Karpas-422 (cell line): ENCODE measurements at regions not wholly inside any gene's neighbourhood (a gene's known extent, or its start where the extent isn't known, plus 50 kb on each side); places are given as distances from the start of the nearest gene placed in this dataset.
A peak's percentile ranks its signal among the peaks of the same experiment; 100 is the strongest.

Experiments
- DNase-seq: peaks from one replicate; pipeline ENCODE4 v3.0.0-alpha.2; 2015
- H2AFZ ChIP-seq: fragments of 200-600 bp; sonication (generic); 2 replicates; pipeline ENCODE4 v1.6.1; 2014; ENCODE audit warnings: antibody characterized with exemption, low read length, mixed read lengths
- H3K27ac ChIP-seq: fragments of 200-600 bp; sonication (generic); 2 replicates; pipeline ENCODE4 v1.5.1; 2014; ENCODE audit warnings: mild to moderate bottlenecking, low read length, moderate library complexity
- H3K27me3 ChIP-seq: fragments of 200-600 bp; sonication (generic); 2 replicates; pipeline ENCODE4 v1.6.1; 2014; ENCODE audit warnings: low read length, mixed read lengths
- H3K36me3 ChIP-seq: fragments of 200-600 bp; sonication (generic); 2 replicates; pipeline ENCODE4 v1.6.1; 2014; ENCODE audit warnings: low read length, mixed read lengths; ENCODE audit not compliant: insufficient read depth
- H3K4me1 ChIP-seq: fragments of 200-600 bp; sonication (generic); 2 replicates; pipeline ENCODE4 v1.6.1; 2014; ENCODE audit warnings: mild to moderate bottlenecking, low read length, mixed read lengths
- H3K4me2 ChIP-seq: fragments of 200-600 bp; sonication (generic); 2 replicates; pipeline ENCODE4 v1.6.1; 2014; ENCODE audit warnings: low read length, low read depth, mild to moderate bottlenecking; ENCODE audit not compliant: poor library complexity, severe bottlenecking
- H3K4me3 ChIP-seq: fragments of 200-600 bp; sonication (generic); 2 replicates; pipeline ENCODE4 v1.5.1; 2014; ENCODE audit warnings: mild to moderate bottlenecking, antibody characterized with exemption, low read length, mixed read lengths
- H3K79me2 ChIP-seq: fragments of 200-600 bp; sonication (generic); 2 replicates; pipeline ENCODE4 v1.6.1; 2014; ENCODE audit warnings: mild to moderate bottlenecking, low read length, mixed read lengths
- H3K9ac ChIP-seq: fragments of 200-600 bp; sonication (generic); 2 replicates; pipeline ENCODE4 v1.6.0; 2014; ENCODE audit warnings: low read length
- H3K9me2 ChIP-seq: fragments of 200-600 bp; sonication (generic), shearing (Covaris generic); replicated peaks from 2 replicates; pipeline ENCODE4 v1.6.0; 2014; ENCODE audit warnings: mild to moderate bottlenecking, low read length, moderate library complexity; ENCODE audit not compliant: insufficient read depth
- H3K9me3 ChIP-seq: fragments of 300-700, 200-600 bp; sonication (generic); 2 replicates; pipeline ENCODE4 v1.6.1; 2014; ENCODE audit warnings: low read length, mixed read lengths
- H4K20me1 ChIP-seq: fragments of 200-600 bp; sonication (generic); 2 replicates; pipeline ENCODE4 v1.6.1; 2014; ENCODE audit warnings: mild to moderate bottlenecking, antibody characterized with exemption, low read length, low read depth; ENCODE audit not compliant: insufficient read depth

DNA sequence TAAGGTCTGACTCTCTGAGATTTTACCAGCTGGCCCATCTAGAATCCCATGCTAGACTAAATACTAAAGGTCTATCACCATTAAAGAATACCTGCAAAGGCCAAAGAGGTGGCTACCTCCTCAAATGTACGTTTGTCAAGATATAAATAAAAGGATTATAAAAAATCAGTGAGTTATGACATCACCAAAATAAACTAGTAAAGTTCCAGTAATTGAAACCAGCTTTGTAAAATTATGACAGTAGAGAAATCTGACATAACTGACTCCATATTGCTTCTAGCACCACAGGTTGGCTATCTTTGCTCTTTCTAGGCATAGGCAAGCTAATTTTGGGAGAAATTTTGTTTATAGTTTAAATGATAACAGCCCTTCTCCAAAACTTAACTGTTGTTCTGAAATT is 536.3 kb downstream of the TFAP2A start:
- Histone ChIP-seq H3K9me3 (peaks cover 5% of the 10 kb centered on the region; the same call in 1 of the 2 replicates), H2AFZ (no peak overlapping the region), H3K4me2 (no peak overlapping the region), H3K9me2 (no peaks in the 10 kb centered on the region), H3K36me3 (no peaks in the 10 kb centered on the region), H3K27ac (no peak overlapping the region), H3K4me3 (no peak overlapping the region), H3K4me1 (no peaks in the 10 kb centered on the region), H3K27me3 (no peaks in the 10 kb centered on the region), H3K79me2 (no peaks in the 10 kb centered on the region), H3K9ac (no peak overlapping the region), H4K20me1 (no peaks in the 10 kb centered on the region)
- DNase-seq, result no peak

DNA sequence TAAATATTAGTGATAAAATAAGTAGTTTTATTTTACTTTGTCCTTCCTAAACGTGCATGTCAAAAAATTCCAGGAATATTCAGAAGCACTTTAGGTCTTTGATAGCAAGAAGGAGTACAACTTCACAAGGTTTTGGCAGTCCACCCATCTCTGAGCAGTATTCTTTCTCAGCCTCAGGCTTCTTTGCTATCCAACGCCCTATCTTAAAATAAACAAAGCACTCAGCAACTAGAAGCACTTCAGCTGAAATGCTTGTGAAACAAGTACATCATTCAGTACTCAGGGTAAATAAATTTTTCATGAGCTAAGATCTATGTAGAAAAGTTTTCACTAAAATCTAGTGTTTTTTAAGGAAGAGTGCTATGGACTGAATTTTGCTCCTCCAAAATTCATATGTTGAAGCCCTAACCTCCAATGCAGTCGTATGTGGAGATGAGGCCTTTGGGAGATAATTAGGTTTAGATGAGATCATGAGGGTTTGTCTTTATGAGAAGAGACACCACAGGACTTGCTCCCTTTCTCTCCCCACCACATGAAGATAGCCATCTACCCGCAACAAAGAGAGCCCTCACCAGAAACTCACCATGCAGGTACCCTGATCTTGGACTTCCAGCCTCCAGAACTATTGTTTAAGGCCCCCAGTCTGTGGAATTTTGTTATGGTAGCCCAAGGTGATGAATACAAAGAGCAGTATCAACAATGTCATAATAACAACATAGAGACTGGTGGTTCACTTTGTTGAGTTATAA is 539.1 kb downstream of the TFAP2A start:
- Histone ChIP-seq H3K9me2 (no peaks in the 10 kb centered on the region), H3K36me3 (no peaks in the 10 kb centered on the region), H3K4me2 (no peak overlapping the region), H3K27me3 (no peaks in the 10 kb centered on the region), H2AFZ (no peak overlapping the region), H3K79me2 (no peaks in the 10 kb centered on the region), H3K27ac (no peak overlapping the region), H3K4me3 (no peak overlapping the region), H4K20me1 (no peaks in the 10 kb centered on the region), H3K9ac (no peak overlapping the region), H3K9me3 (peaks cover 5% of the 10 kb centered on the region; the same call in 1 of the 2 replicates), H3K4me1 (no peaks in the 10 kb centered on the region)
- no peak for DNase-seq

DNA sequence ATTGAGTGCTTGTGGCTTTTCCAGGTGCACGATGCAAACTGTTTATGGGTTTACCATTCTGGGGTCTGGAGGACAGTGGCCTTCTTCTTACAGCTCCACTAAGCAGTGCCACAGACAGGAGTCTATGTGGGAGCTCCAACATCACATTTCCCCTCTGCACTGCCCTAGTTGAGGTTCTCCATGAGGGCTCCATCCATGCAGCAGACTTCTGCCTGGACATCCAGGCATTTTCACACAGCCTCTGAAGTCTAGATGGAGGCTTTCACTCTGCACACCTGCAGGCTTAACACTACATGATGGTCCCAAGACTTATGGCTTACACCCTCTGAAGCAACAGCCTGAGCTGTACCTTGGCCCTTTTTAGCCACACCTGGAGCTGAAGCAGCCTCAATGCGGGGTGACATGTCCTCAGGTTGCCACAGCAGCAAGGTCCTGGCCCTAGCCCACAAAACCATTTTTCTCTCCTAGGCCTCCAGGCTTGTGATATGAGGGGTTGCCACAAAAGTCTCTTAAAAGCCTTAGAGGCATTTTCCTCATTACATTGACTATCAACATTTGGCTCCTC is 552.2 kb downstream of the TFAP2A start:
- H4K20me1 ChIP-seq, result no peaks in the 10 kb centered on the region
- H3K27me3 ChIP-seq, result no peaks in the 10 kb centered on the region
- H3K9me3 ChIP-seq, result peaks cover 9% of the 10 kb centered on the region
- H3K9me2 ChIP-seq, result no peaks in the 10 kb centered on the region
- no peak overlapping the region for H2AFZ ChIP-seq
- H3K27ac ChIP-seq, result no peak overlapping the region
- H3K4me3 ChIP-seq, result no peak overlapping the region
- H3K4me1 ChIP-seq, result no peaks in the 10 kb centered on the region
- no peak for DNase-seq
- H3K9ac ChIP-seq, result no peak overlapping the region
- H3K36me3 ChIP-seq, result no peaks in the 10 kb centered on the region
- H3K4me2 ChIP-seq, result no peak overlapping the region
- H3K79me2 ChIP-seq, result no peaks in the 10 kb centered on the region

DNA sequence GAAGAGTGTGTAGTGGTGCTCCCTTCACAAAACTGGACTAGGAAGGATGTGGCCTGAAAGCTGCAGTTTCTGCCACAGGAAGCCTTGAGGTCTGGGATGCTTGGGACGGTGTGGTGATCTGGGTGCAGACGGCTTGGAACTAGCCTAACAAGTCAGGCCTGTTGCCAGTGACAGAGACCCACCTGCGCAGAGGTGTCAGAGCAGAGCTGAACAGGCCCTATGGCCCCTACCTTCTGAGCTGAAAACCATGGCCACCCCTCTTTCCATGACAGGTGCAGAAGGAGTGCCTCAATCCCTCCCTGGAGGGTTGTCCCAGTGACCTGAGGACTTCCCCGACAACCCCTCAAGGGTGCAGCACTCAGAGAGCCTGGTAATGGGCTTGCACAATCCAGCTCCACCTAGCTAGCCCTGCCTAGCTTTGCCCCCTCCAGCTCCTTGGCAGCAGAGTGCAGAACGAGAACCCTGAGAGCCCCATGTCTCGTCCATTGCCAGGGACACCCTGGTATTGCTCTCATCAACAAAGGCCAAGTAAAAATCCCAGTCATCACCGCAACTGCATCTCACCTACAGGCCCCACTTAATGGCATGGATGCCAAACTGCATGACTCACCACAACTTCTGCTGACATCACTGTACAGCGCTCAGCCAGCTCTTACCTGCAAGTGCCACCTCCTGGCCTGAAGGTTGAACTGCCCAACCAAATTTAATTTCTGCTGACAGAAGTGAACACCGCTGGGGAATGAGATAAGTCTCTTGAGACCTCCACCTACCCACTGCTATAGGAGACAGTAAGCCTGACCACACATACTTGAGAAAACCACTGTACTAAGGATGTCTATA is 563.1 kb downstream of the TFAP2A start:
- Histone ChIP-seq H4K20me1 (no peaks in the 10 kb centered on the region), H3K36me3 (no peaks in the 10 kb centered on the region), H3K4me3 (no peak overlapping the region), H3K4me2 (no peak overlapping the region), H3K4me1 (no peaks in the 10 kb centered on the region), H3K79me2 (no peaks in the 10 kb centered on the region), H3K9me3 (peaks cover 42% of the 10 kb centered on the region), H3K27ac (no peak overlapping the region), H3K9me2 (no peaks in the 10 kb centered on the region), H3K9ac (no peak overlapping the region), H2AFZ (no peak overlapping the region), H3K27me3 (no peaks in the 10 kb centered on the region)
- DNase-seq, result peak; percentile 42

DNA sequence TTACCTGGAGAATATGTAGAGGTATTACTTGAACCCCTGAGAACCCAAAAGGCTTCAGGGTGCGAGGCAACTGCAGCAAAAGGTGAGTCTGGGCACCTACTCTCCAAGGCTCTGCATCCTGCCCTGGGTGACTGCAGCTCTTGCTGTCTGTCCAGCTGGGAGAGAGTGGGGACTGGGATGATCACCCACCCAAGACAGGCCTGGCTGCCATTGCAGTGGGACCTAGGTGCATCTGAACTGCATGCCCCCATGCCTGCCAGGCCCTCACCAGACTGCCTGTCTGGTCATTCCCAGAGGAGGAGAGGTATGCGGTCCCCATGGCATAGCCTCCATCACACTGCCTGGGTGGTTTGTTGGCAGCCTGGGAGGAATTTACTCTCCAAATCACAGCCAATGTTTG is 563.9 kb downstream of the TFAP2A start:
- Histone ChIP-seq H3K27ac (no peak overlapping the region), H3K4me3 (no peak overlapping the region), H3K9me2 (no peaks in the 10 kb centered on the region), H3K36me3 (no peaks in the 10 kb centered on the region), H4K20me1 (no peaks in the 10 kb centered on the region), H3K4me1 (no peaks in the 10 kb centered on the region), H3K4me2 (no peak overlapping the region), H2AFZ (no peak overlapping the region), H3K27me3 (no peaks in the 10 kb centered on the region), H3K79me2 (no peaks in the 10 kb centered on the region), H3K9me3 (peaks cover 42% of the 10 kb centered on the region), H3K9ac (no peak overlapping the region)
- no peak for DNase-seq

DNA sequence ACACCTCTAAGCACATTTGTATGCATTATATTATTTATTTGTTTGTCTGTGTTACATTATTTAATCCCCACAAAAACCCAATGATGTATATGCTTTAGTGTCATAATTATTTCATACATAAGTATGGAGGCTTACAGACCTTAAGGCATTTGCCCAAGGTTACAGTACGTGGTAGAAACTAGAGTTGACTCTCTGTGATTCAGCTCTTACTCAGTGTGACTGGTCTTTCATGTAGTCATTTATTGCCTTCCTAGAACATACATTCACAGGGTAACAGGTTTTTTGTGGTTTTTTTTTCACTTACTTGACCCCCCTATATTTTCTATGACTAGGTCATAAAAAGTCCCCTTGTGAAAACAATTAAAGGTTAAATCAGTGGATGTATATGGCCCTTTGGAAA is 566.8 kb downstream of the TFAP2A start:
- H3K79me2 ChIP-seq, result no peaks in the 10 kb centered on the region
- H3K9ac ChIP-seq, result no peak overlapping the region
- no peak overlapping the region for H3K27ac ChIP-seq
- H3K4me3 ChIP-seq, result no peak overlapping the region
- no peaks in the 10 kb centered on the region for H3K9me2 ChIP-seq
- H3K4me2 ChIP-seq, result no peak overlapping the region
- H3K4me1 ChIP-seq, result no peaks in the 10 kb centered on the region
- no peaks in the 10 kb centered on the region for H4K20me1 ChIP-seq
- H2AFZ ChIP-seq, result no peak overlapping the region
- H3K9me3 ChIP-seq, result peaks cover 21% of the 10 kb centered on the region
- H3K36me3 ChIP-seq, result no peaks in the 10 kb centered on the region
- DNase-seq, result no peak
- no peaks in the 10 kb centered on the region for H3K27me3 ChIP-seq

DNA sequence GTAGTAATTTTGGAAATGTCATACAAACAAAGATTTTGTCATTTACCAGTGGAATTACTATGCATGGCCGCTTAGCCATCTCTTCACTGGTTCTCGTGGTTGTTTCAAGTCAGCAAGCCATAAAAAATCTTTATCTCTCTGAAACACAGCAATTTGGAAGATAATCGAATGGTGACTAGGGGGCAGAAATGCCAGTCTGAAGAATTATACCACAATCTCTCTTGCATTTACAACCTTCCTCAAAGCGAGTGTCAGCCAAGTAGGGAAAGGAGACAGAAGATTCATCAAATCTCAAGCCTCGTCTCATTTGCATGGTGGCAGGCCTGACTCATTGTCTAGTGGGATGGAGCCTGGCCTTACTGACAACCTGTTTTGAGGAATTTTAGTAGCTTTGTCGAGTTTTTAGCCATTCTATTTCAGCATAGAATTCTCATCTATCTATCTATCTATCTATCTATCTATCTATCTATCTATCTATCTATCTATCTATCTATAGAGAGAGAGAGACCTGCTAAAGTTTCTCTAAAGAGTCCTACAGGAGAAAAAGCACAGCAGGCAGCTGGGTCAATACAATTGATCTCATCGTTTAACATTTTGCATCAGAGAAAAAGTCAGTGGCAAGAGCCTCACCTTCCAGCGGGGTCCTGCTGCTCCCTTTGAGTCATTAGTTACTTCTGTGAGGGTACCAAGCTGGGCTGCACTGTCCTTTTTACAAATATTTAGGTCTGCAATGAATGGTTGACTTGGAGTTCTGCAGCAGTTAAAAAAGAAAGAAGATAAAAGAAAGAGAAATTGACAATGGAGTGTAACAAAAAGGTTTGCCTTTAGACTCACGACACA is 572.8 kb downstream of the TFAP2A start:
- Histone ChIP-seq H3K27me3 (no peaks in the 10 kb centered on the region), H3K79me2 (no peaks in the 10 kb centered on the region), H2AFZ (no peak overlapping the region), H3K4me3 (no peak overlapping the region), H3K9ac (no peak overlapping the region), H4K20me1 (no peaks in the 10 kb centered on the region), H3K4me2 (no peak overlapping the region), H3K9me3 (0 out of 2 replicates have a peak, but pooled peaks cover 3% of the 10 kb centered on the region), H3K27ac (no peak overlapping the region), H3K36me3 (no peaks in the 10 kb centered on the region), H3K4me1 (no peaks in the 10 kb centered on the region), H3K9me2 (no peaks in the 10 kb centered on the region)
- no peak for DNase-seq
